ENCODE measurements at regions not wholly inside any gene's neighbourhood (a gene's known extent, or its start where the extent isn't known, plus 50 kb on each side); places are given as distances from the start of the nearest gene placed in this dataset.

GRCh38 chr9:108234811-108235210, 621.0 kb downstream of the ACTL7B start:
- ATAC-seq (no peak), FAIRE-seq (no peak), DNase-seq (ENCODE audit: low spot score) (no peak)
- BruUV-seq (replicated peaks), result no TSS peak
- Histone ChIP-seq H3K4me3 (replicated peaks in 1 of 3; ENCODE audit: insufficient read depth in 1 of 3, low read depth in 2 of 3, low read length in 3 of 3) (no peak overlapping the region), H3K4me2 (ENCODE audit: low read depth, low read length) (no peak overlapping the region), H3K27me3 (ENCODE audit: control insufficient read depth in 1 of 2, insufficient read depth in 2 of 2, low read length in 2 of 2) (no peaks in the 10 kb centered on the region), H3K27ac (ENCODE audit: extremely low read length, insufficient read depth, low read length) (no peak overlapping the region), H3K9me3 (ENCODE audit: low read length) (no peaks in the 10 kb centered on the region), H4K20me1 (ENCODE audit: insufficient read depth, low read length) (no peaks in the 10 kb centered on the region), H3K9ac (ENCODE audit: insufficient read depth, low read depth, low read length) (no peak overlapping the region), H3K36me3 (replicated peaks in 1 of 2; ENCODE audit: control insufficient read depth in 1 of 2, insufficient read depth in 2 of 2, low read length in 2 of 2) (no peaks in the 10 kb centered on the region), H3K79me2 (ENCODE audit: insufficient read depth, low read length) (no peaks in the 10 kb centered on the region), H3K4me1 (ENCODE audit: insufficient read depth, low read length) (no peaks in the 10 kb centered on the region), H2AFZ (ENCODE audit: low read length) (no peak overlapping the region)
- 28% methylated on average over 5 of the region's 5 CpGs for WGBS (ENCODE audit: low lambda C conversion rate)
- intact Hi-C loops (cut with micrococcal nuclease; ENCODE audit: unreplicated experiment), result no loop called here
- ChIA-PET CTCF (ENCODE audit: low intra/inter-chr PET ratio, low total read pairs) (no interaction called here), POLR2A (no interaction called here)
- in situ Hi-C loops (cut with HindIII; ENCODE audit: extremely low pct_ligation_motif_present, low pct_unique_long_range_greater_than_20kb), result no loop called here
- no peak for TF ChIP-seq ZNF432 (CRISPR knock-in tag; IDR thresholded peaks at IDR 0.05; ENCODE audit: borderline replicate concordance)
- no peak for TF ChIP-seq THAP9 (CRISPR knock-in tag; IDR thresholded peaks at IDR 0.05; ENCODE audit: borderline replicate concordance)
- no peak for TF ChIP-seq DR1 (CRISPR knock-in tag; IDR thresholded peaks at IDR 0.05)
- TF ChIP-seq KIAA2018 (CRISPR knock-in tag; IDR thresholded peaks at IDR 0.05; ENCODE audit: borderline replicate concordance), result no peak
- TF ChIP-seq SNRNP70 (IDR thresholded peaks at IDR 0.05; ENCODE audit: low read depth, low read length), result no peak
- no peak for TF ChIP-seq ZNF788 (CRISPR knock-in tag; IDR thresholded peaks at IDR 0.05; ENCODE audit: borderline replicate concordance)
- no peak for TF ChIP-seq POGK (CRISPR knock-in tag; conservative IDR thresholded peaks at IDR 0.05)
- TF ChIP-seq RFX3 (CRISPR knock-in tag; IDR thresholded peaks at IDR 0.05), result no peak
- TF ChIP-seq PBX3 (CRISPR knock-in tag; IDR thresholded peaks at IDR 0.05; ENCODE audit: borderline replicate concordance), result no peak
- TF ChIP-seq HOXA9 (CRISPR knock-in tag; IDR thresholded peaks at IDR 0.05; ENCODE audit: borderline replicate concordance), result no peak
- TF ChIP-seq ELF3 (CRISPR knock-in tag; IDR thresholded peaks at IDR 0.05), result no peak

Data from HepG2 (cell line).